CD14-positive monocyte (primary cell): ENCODE measurements at regions not wholly inside any gene's neighbourhood (a gene's known extent, or its start where the extent isn't known, plus 50 kb on each side); places are given as distances from the start of the nearest gene placed in this dataset.

ENCODE experiments used
- DNase-seq, 3 donors: peaks; one replicate each; pipeline ENCODE4 v3.0.0-alpha.2; 2011 to 2022
- H2AFZ ChIP-seq: 2 replicates; pipeline ENCODE4 v1.6.0; 2012; ENCODE audit warnings: mild to moderate bottlenecking, low read depth, low read length, inconsistent platforms; ENCODE audit not compliant: insufficient read depth, poor library complexity, severe bottlenecking
- H3K27ac ChIP-seq, 2 donors: 1 replicate in 1 of 2; 2 replicates in 1 of 2; pipeline ENCODE4 v1.5.1; 2012 to 2013; ENCODE audit warnings: low read length in 2 of 2, control low read depth in 1 of 2, inconsistent platforms in 1 of 2, low read depth in 1 of 2, mild to moderate bottlenecking in 1 of 2
- H3K27me3 ChIP-seq, 2 donors: one replicate each; pipeline versions ENCODE4 v1.6.0 to v1.6.1; 2011 to 2013; ENCODE audit warnings: low read length in 2 of 2; ENCODE audit not compliant: control insufficient read depth in 2 of 2, insufficient read depth in 2 of 2
- H3K36me3 ChIP-seq, 2 donors: replicated peaks in 1 of 2; 1 replicate in 1 of 2; 2 replicates in 1 of 2; pipeline versions ENCODE4 v1.5.1 to v1.6.1; 2012 to 2013; ENCODE audit warnings: low read length in 2 of 2, control low read depth in 1 of 2, inconsistent platforms in 1 of 2, mild to moderate bottlenecking in 1 of 2; ENCODE audit not compliant: insufficient read depth in 2 of 2, control insufficient read depth in 1 of 2
- H3K4me1 ChIP-seq, 2 donors: 1 replicate in 1 of 2; 2 replicates in 1 of 2; pipeline versions ENCODE4 v1.5.1 to v1.6.1; 2012 to 2013; ENCODE audit warnings: low read length in 2 of 2, control low read depth in 1 of 2, inconsistent platforms in 1 of 2, mild to moderate bottlenecking in 1 of 2, moderate library complexity in 1 of 2; ENCODE audit not compliant: insufficient read depth in 2 of 2, control insufficient read depth in 1 of 2
- H3K4me2 ChIP-seq: replicated peaks from 2 replicates; pipeline ENCODE3; 2012; ENCODE audit warnings: low read length, moderate library complexity, mild to moderate bottlenecking; ENCODE audit not compliant: poor library complexity, severe bottlenecking; ENCODE audit errors: extremely low read depth
- H3K4me3 ChIP-seq, 3 experiments: fragments of 200-600 bp in 1 of 3; sonication (generic) in 1 of 3; replicated peaks in 1 of 3; 1 replicate in 2 of 3; 2 replicates in 1 of 3; pipeline ENCODE4 v1.5.1; 2011 to 2013; ENCODE audit warnings: low read length in 3 of 3, mild to moderate bottlenecking in 3 of 3, control low read depth in 2 of 3, low read depth in 2 of 3, inconsistent platforms in 1 of 3, moderate library complexity in 1 of 3
- H3K79me2 ChIP-seq: 2 replicates; pipeline ENCODE4 v1.6.0; 2012; ENCODE audit warnings: mild to moderate bottlenecking, control low read depth, inconsistent platforms, low read length, moderate library complexity; ENCODE audit not compliant: insufficient read depth
- H3K9ac ChIP-seq: 2 replicates; pipeline ENCODE4 v1.6.0; 2017; ENCODE audit warnings: low read length, mild to moderate bottlenecking; ENCODE audit not compliant: insufficient read depth, poor library complexity, severe bottlenecking
- H3K9me3 ChIP-seq, 2 donors: replicated peaks in 1 of 2; 1 replicate in 1 of 2; 2 replicates in 1 of 2; pipeline versions ENCODE4 v1.5.1 to v1.6.1; 2012 to 2013; ENCODE audit warnings: low read length in 2 of 2, control low read depth in 1 of 2; ENCODE audit not compliant: control insufficient read depth in 1 of 2, insufficient read depth in 1 of 2
- H4K20me1 ChIP-seq: 2 replicates; pipeline ENCODE4 v1.6.0; 2012; ENCODE audit warnings: mild to moderate bottlenecking, low read length, control low read depth, moderate library complexity; ENCODE audit not compliant: insufficient read depth
- H3K27ac Mint-ChIP-seq, 7 donors: one replicate each; pipeline ENCODE4 v1.8.0; 2020; ENCODE audit warnings: mild to moderate bottlenecking in 7 of 7, mixed read lengths in 7 of 7, moderate library complexity in 6 of 7, inconsistent platforms in 2 of 7
- H3K27me3 Mint-ChIP-seq, 3 donors: one replicate each; pipeline ENCODE4 v1.8.0; 2021 to 2022; ENCODE audit warnings: low read depth in 3 of 3, mild to moderate bottlenecking in 3 of 3, mixed read lengths in 3 of 3, moderate library complexity in 3 of 3, inconsistent platforms in 1 of 3
- H3K36me3 Mint-ChIP-seq, 2 donors: one replicate each; pipeline ENCODE4 v1.8.0; 2020; ENCODE audit warnings: mixed read lengths in 2 of 2, inconsistent platforms in 1 of 2, mild to moderate bottlenecking in 1 of 2
- H3K4me1 Mint-ChIP-seq: one replicate; pipeline ENCODE4 v1.8.0; 2020; ENCODE audit warnings: mild to moderate bottlenecking, mixed read lengths
- H3K4me3 Mint-ChIP-seq, 2 donors: one replicate each; pipeline ENCODE4 v1.8.0; 2020; ENCODE audit warnings: mild to moderate bottlenecking in 2 of 2, mixed read lengths in 2 of 2, moderate library complexity in 1 of 2
- H3K9me3 Mint-ChIP-seq, 7 donors: one replicate each; pipeline ENCODE4 v1.8.0; 2020 to 2022; ENCODE audit warnings: mixed read lengths in 7 of 7, mild to moderate bottlenecking in 6 of 7, moderate library complexity in 6 of 7, inconsistent platforms in 2 of 7
- CTCF ChIP-seq: fragments of 200-600 bp; IDR thresholded peaks from one replicate; pipeline ENCODE4 v1.8.0; 2022; ENCODE audit warnings: antibody characterized with exemption, mild to moderate bottlenecking
- WGBS: methylation state at CpG from one replicate; pipeline ENCODE4 v1.1.5; 2013; ENCODE audit warnings: missing lambda C conversion rate; ENCODE audit not compliant: insufficient coverage; 5-methylcytosine and 5-hydroxymethylcytosine counted together
- intact Hi-C, 2 donors: fragments of 100-400 bp; cut with micrococcal nuclease; formaldehyde crosslinking; loops; one replicate each; pipeline versions ENCODE4 v1.15.0 to v1.15.1; 2023

GRCh38 chr9:81234924-81235610 is 454.3 kb downstream of the TLE1 start:
- H3K27ac ChIP-seq: no peak overlapping the region
- Mint-ChIP-seq H3K36me3 (no peaks in the 10 kb centered on the region), H3K4me1 (no peaks in the 10 kb centered on the region), H3K9me3 (peaks cover 0 to 5% (median 2%) of the 10 kb centered on the region in 7 donors), H3K4me3 (no peak overlapping the region), H3K27ac (no peak overlapping the region), H3K27me3 (peaks cover 0 to 2% (median 0%) of the 10 kb centered on the region in 3 donors)
- H3K36me3 ChIP-seq: no peaks in the 10 kb centered on the region
- no peaks in the 10 kb centered on the region for H3K79me2 ChIP-seq
- no peak overlapping the region for H3K4me2 ChIP-seq
- TF ChIP-seq CTCF: no peak
- DNase-seq: no peak
- no peaks in the 10 kb centered on the region for H4K20me1 ChIP-seq
- no peaks in the 10 kb centered on the region for H3K9me3 ChIP-seq
- H3K4me1 ChIP-seq: no peaks in the 10 kb centered on the region
- H3K9ac ChIP-seq: no peak overlapping the region
- intact Hi-C loops: no loop called here
- no peak overlapping the region for H2AFZ ChIP-seq
- 77% methylated on average over 2 of the region's 6 CpGs for WGBS
- H3K27me3 ChIP-seq: no peaks in the 10 kb centered on the region
- no peak overlapping the region for H3K4me3 ChIP-seq

GRCh38 chr9:81231011-81231410 is 458.3 kb downstream of the TLE1 start:
- DNase-seq: no peak
- WGBS: no CpG with 5 or more reads among the region's 1 CpG
- no peaks in the 10 kb centered on the region for H4K20me1 ChIP-seq

More at GRCh38 chr9:81231011-81231410, 458.3 kb downstream of the TLE1 start:
- no peaks in the 10 kb centered on the region for H3K9me3 ChIP-seq
- H3K4me2 ChIP-seq: no peak overlapping the region
- H3K27me3 ChIP-seq: no peaks in the 10 kb centered on the region
- peaks cover 0 to 2% (median 0%) of the 10 kb centered on the region in 3 donors for H3K27me3 Mint-ChIP-seq
- H2AFZ ChIP-seq: no peak overlapping the region
- H3K27ac ChIP-seq: no peak overlapping the region
- intact Hi-C loops: no loop called here
- no peaks in the 10 kb centered on the region for H3K36me3 ChIP-seq
- no peak overlapping the region for H3K9ac ChIP-seq
- no peak for TF ChIP-seq CTCF
- H3K4me3 ChIP-seq: no peak overlapping the region
- no peaks in the 10 kb centered on the region for H3K36me3 Mint-ChIP-seq
- no peaks in the 10 kb centered on the region for H3K4me1 ChIP-seq
- H3K9me3 Mint-ChIP-seq: peaks cover 0 to 5% (median 0%) of the 10 kb centered on the region in 7 donors
- no peaks in the 10 kb centered on the region for H3K4me1 Mint-ChIP-seq
- H3K79me2 ChIP-seq: no peaks in the 10 kb centered on the region
- no peak overlapping the region for H3K27ac Mint-ChIP-seq
- no peak overlapping the region for H3K4me3 Mint-ChIP-seq
